Ascending aorta (tissue), 2 donors: ENCODE measurements at regions not wholly inside any gene's neighbourhood (a gene's known extent, or its start where the extent isn't known, plus 50 kb on each side); places are given as distances from the start of the nearest gene placed in this dataset.

Source experiments
- DNase-seq, 2 donors: peaks; one replicate each; pipeline ENCODE4 v3.0.0-alpha.2; 2019; ENCODE audit warnings: low spot score in 2 of 2
- H3K27ac ChIP-seq, 2 donors: fragments of 200-600 bp; sonication (generic); one replicate each; pipeline ENCODE4 v1.5.1; 2016 to 2017; ENCODE audit warnings: mild to moderate bottlenecking in 1 of 2
- H3K27me3 ChIP-seq: fragments of 200-600 bp; sonication (generic); one replicate; pipeline ENCODE4 v1.5.1; 2017
- H3K36me3 ChIP-seq, 2 donors: fragments of 200-600 bp; sonication (generic); one replicate each; pipeline ENCODE4 v1.5.1; 2016
- H3K4me1 ChIP-seq, 2 donors: fragments of 200-600 bp; sonication (generic); one replicate each; pipeline ENCODE4 v1.5.1; 2016 to 2017; ENCODE audit warnings: mild to moderate bottlenecking in 1 of 2
- H3K4me3 ChIP-seq, 2 donors: fragments of 200-600 bp; sonication (generic); one replicate each; pipeline ENCODE4 v1.5.1; 2016 to 2017; ENCODE audit warnings: mild to moderate bottlenecking in 1 of 2
- H3K9me3 ChIP-seq, 2 donors: fragments of 200-600 bp; sonication (generic); one replicate each; pipeline ENCODE4 v1.5.1; 2016
- CTCF ChIP-seq, 3 experiments: fragments of 200-600 bp in 2 of 3; fragments of 450-650 bp in 1 of 3; sonication (generic) in 2 of 3; IDR thresholded peaks; one replicate each; pipeline ENCODE4 v1.5.1; 2016 to 2019; ENCODE audit warnings: antibody characterized with exemption in 3 of 3, mild to moderate bottlenecking in 1 of 3, moderate library complexity in 1 of 3
- intact Hi-C: fragments of 100-400 bp; cut with DNase I; formaldehyde crosslinking; loops from one replicate; pipeline ENCODE4 v1.15.1; 2023

GRCh38 chr5:5649641-5650040 is 227.2 kb downstream of the ICE1 start:
- Histone ChIP-seq H3K27ac (no peak overlapping the region), H3K27me3 (no peaks in the 10 kb centered on the region), H3K4me1 (peaks cover 0 to 2% of the 10 kb centered on the region in 2 donors), H3K9me3 (no peaks in the 10 kb centered on the region), H3K36me3 (no peaks in the 10 kb centered on the region), H3K4me3 (no peak overlapping the region)
- no peak for TF ChIP-seq CTCF (IDR thresholded peaks at IDR 0.05)
- DNase-seq: no peak
- intact Hi-C loops: loop anchor here (10.0 kb wide), 2 partner anchors 805 to 1055 kb away; no protein-coding TSS in a partner anchor

- DNase-seq: no peak
- intact Hi-C loops: no loop called here
- TF ChIP-seq CTCF (IDR thresholded peaks at IDR 0.05): no peak
- no peak overlapping the region for H3K4me3 ChIP-seq
- no peak overlapping the region for H3K27ac ChIP-seq
- H3K27me3 ChIP-seq: no peaks in the 10 kb centered on the region
- H3K9me3 ChIP-seq: no peaks in the 10 kb centered on the region
- H3K36me3 ChIP-seq: no peaks in the 10 kb centered on the region
- peaks cover 0 to 6% of the 10 kb centered on the region in 2 donors for H3K4me1 ChIP-seq
Observed at GRCh38 chr5:5648694-5649093, 226.2 kb downstream of the ICE1 start.

GRCh38 chr5:5645891-5646290 is 223.4 kb downstream of the ICE1 start:
- no peak overlapping the region for H3K4me3 ChIP-seq
- no peaks in the 10 kb centered on the region for H3K9me3 ChIP-seq
- no peaks in the 10 kb centered on the region for H3K36me3 ChIP-seq
- no peak overlapping the region for H3K27ac ChIP-seq
- no peak for DNase-seq
- intact Hi-C loops: no loop called here
- peaks cover 0 to 3% of the 10 kb centered on the region in 2 donors for H3K4me1 ChIP-seq
- H3K27me3 ChIP-seq: no peaks in the 10 kb centered on the region
- no peak for TF ChIP-seq CTCF (IDR thresholded peaks at IDR 0.05)

GRCh38 chr5:5645198-5645597 is 222.7 kb downstream of the ICE1 start:
- Histone ChIP-seq H3K4me1 (peaks cover 0 to 4% of the 10 kb centered on the region in 2 donors), H3K27me3 (no peaks in the 10 kb centered on the region), H3K4me3 (no peak overlapping the region), H3K9me3 (no peaks in the 10 kb centered on the region), H3K27ac (no peak overlapping the region), H3K36me3 (no peaks in the 10 kb centered on the region)
- intact Hi-C loops: no loop called here
- DNase-seq: no peak
- no peak for TF ChIP-seq CTCF (IDR thresholded peaks at IDR 0.05)

- no peak overlapping the region for H3K4me3 ChIP-seq
- DNase-seq: no peak
- peaks cover 0 to 6% of the 10 kb centered on the region in 2 donors for H3K4me1 ChIP-seq
- intact Hi-C loops: loop anchor here (5.0 kb wide), 1 partner anchor 72 kb away; no protein-coding TSS in a partner anchor
- no peaks in the 10 kb centered on the region for H3K36me3 ChIP-seq
- H3K27ac ChIP-seq: peak overlapping the region in 1 of 2 donors; percentile 14
- no peak for TF ChIP-seq CTCF (IDR thresholded peaks at IDR 0.05)
- no peaks in the 10 kb centered on the region for H3K27me3 ChIP-seq
- H3K9me3 ChIP-seq: no peaks in the 10 kb centered on the region
Observed at GRCh38 chr5:5644249-5644648, 221.8 kb downstream of the ICE1 start.

GRCh38 chr5:5643481-5643880 is 221.0 kb downstream of the ICE1 start:
- no peaks in the 10 kb centered on the region for H3K27me3 ChIP-seq
- H3K4me1 ChIP-seq: peaks cover 0 to 6% of the 10 kb centered on the region in 2 donors
- no peak overlapping the region for H3K27ac ChIP-seq
- no peak for DNase-seq
- no peak for TF ChIP-seq CTCF (IDR thresholded peaks at IDR 0.05)
- intact Hi-C loops: loop anchor here (2.0 to 5.0 kb wide), 2 partner anchors 15 to 71 kb away; no protein-coding TSS in a partner anchor
- H3K4me3 ChIP-seq: no peak overlapping the region
- no peaks in the 10 kb centered on the region for H3K36me3 ChIP-seq
- no peaks in the 10 kb centered on the region for H3K9me3 ChIP-seq
